Parathyroid adenoma (tissue), 2 donors: ENCODE measurements at regions not wholly inside any gene's neighbourhood (a gene's known extent, or its start where the extent isn't known, plus 50 kb on each side); places are given as distances from the start of the nearest gene placed in this dataset.

Experiments
- H2AFZ ChIP-seq: fragments of 300-600 bp; sonication (generic); one replicate; pipeline ENCODE4 v1.7.0; 2017; ENCODE audit warnings: antibody characterized with exemption, mild to moderate bottlenecking
- H3K27ac ChIP-seq: fragments of 300-600 bp; sonication (generic); one replicate; pipeline ENCODE4 v1.7.0; 2017
- H3K27me3 ChIP-seq: fragments of 300-600 bp; sonication (generic); one replicate; pipeline ENCODE4 v1.7.0; 2017; ENCODE audit warnings: low read length; ENCODE audit not compliant: control insufficient read depth, insufficient read depth
- H3K36me3 ChIP-seq: fragments of 300-600 bp; sonication (generic); one replicate; pipeline ENCODE4 v1.7.0; 2017; ENCODE audit warnings: low read length; ENCODE audit not compliant: control insufficient read depth, insufficient read depth
- H3K4me1 ChIP-seq: fragments of 300-600 bp; sonication (generic); one replicate; pipeline ENCODE4 v1.7.0; 2017; ENCODE audit warnings: control low read depth
- H3K4me2 ChIP-seq: fragments of 300-600 bp; sonication (generic); one replicate; pipeline ENCODE4 v1.7.0; 2017; ENCODE audit warnings: low read length
- H3K4me3 ChIP-seq: fragments of 300-600 bp; sonication (generic); one replicate; pipeline ENCODE4 v1.7.0; 2017; ENCODE audit warnings: low read depth, low read length
- H3K79me2 ChIP-seq: fragments of 300-600 bp; sonication (generic); one replicate; pipeline ENCODE4 v1.7.0; 2017; ENCODE audit warnings: control low read depth
- H3K9ac ChIP-seq: fragments of 300-600 bp; sonication (generic); one replicate; pipeline ENCODE4 v1.7.0; 2017; ENCODE audit warnings: mild to moderate bottlenecking
- H3K9me3 ChIP-seq: fragments of 300-600 bp; sonication (generic); one replicate; pipeline ENCODE4 v1.7.0; 2017; ENCODE audit warnings: low read length; ENCODE audit not compliant: control insufficient read depth
- TF ChIP-seq, protein P1 (sequence below): fragments of 300-600 bp; sonication (generic); IDR thresholded peaks from one replicate; pipeline ENCODE4 v1.7.0; 2017; ENCODE audit warnings: antibody characterized with exemption, mild to moderate bottlenecking
- donor health status: primary hyperparathyroidism.

DNA sequence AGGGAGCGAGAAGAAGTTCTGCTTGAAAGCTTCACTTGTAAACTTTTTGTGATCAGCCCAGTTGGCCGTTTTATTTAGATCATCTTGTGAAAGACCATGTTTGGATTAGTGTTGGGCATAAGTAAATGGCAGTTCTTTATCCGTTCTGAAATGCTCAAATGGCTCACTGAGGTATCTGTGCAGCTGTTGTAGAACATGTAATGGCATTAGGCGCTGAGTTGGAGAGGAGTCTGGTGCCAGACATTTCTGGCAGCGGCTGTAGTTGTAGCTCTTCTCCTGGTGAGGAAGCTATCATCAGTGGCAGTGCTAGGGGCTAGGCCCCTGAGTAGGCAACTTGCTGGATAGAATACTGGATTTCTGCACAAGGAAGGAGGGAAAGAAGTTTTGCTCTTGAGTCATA, 321.6 kb downstream of the LMO4 start:
- Histone ChIP-seq H3K27me3 (no peaks in the 10 kb centered on the region), H3K4me2 (no peak overlapping the region), H3K9me3 (no peaks in the 10 kb centered on the region), H3K9ac (no peak overlapping the region), H2AFZ (no peak overlapping the region), H3K36me3 (no peaks in the 10 kb centered on the region), H3K27ac (no peak overlapping the region), H3K4me1 (no peaks in the 10 kb centered on the region), H3K79me2 (no peaks in the 10 kb centered on the region), H3K4me3 (no peak overlapping the region)
- TF ChIP-seq, protein P1, sequence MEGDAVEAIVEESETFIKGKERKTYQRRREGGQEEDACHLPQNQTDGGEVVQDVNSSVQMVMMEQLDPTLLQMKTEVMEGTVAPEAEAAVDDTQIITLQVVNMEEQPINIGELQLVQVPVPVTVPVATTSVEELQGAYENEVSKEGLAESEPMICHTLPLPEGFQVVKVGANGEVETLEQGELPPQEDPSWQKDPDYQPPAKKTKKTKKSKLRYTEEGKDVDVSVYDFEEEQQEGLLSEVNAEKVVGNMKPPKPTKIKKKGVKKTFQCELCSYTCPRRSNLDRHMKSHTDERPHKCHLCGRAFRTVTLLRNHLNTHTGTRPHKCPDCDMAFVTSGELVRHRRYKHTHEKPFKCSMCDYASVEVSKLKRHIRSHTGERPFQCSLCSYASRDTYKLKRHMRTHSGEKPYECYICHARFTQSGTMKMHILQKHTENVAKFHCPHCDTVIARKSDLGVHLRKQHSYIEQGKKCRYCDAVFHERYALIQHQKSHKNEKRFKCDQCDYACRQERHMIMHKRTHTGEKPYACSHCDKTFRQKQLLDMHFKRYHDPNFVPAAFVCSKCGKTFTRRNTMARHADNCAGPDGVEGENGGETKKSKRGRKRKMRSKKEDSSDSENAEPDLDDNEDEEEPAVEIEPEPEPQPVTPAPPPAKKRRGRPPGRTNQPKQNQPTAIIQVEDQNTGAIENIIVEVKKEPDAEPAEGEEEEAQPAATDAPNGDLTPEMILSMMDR = no peak

DNA sequence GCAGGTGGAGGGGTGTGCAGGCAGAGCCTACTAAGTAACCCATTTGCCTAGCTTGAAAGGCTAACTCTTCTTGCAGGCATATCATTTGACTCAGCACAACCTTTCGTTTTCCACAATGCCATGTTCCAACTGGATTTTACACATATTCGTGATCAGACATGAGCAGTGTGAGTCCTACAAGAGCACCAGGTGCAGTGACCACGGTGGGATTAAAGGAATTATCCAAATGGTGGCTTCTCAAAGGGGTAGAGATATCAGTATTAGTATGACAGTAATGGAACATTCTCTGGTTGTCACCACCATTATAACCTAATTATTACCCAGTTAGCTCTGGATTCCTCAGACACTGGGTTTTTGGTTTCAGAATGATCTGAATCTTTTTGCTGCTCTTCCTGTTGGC, 323.5 kb downstream of the LMO4 start:
- no peak overlapping the region for H3K4me3 ChIP-seq
- H3K79me2 ChIP-seq = no peaks in the 10 kb centered on the region
- no peaks in the 10 kb centered on the region for H3K9me3 ChIP-seq
- no peak overlapping the region for H3K9ac ChIP-seq
- no peaks in the 10 kb centered on the region for H3K36me3 ChIP-seq
- H3K4me1 ChIP-seq = no peaks in the 10 kb centered on the region
- no peak overlapping the region for H2AFZ ChIP-seq
- H3K4me2 ChIP-seq = no peak overlapping the region
- no peaks in the 10 kb centered on the region for H3K27me3 ChIP-seq
- no peak overlapping the region for H3K27ac ChIP-seq
- TF ChIP-seq, protein P1 = no peak

DNA sequence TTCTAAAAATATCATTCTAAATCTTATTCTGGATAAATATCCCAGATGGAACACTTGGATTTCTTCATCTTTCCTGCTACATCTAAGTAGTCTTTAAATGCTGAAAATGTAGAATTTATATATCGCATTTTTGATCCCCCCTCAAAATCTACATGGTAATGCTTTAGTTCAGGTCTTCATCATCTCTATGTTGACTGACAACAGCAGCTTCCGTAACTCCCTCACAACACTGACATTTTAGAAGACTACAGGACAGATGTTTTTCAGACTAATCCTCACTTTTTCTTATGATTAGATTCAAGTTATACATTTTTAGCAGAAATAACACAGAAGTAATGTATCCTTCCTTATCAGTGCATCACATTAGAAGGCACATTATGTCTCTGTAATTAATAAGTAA, 336.5 kb downstream of the LMO4 start:
- Histone ChIP-seq H3K4me1 (no peaks in the 10 kb centered on the region), H3K9ac (no peak overlapping the region), H2AFZ (no peak overlapping the region), H3K27me3 (no peaks in the 10 kb centered on the region), H3K4me2 (no peak overlapping the region), H3K36me3 (no peaks in the 10 kb centered on the region), H3K79me2 (no peaks in the 10 kb centered on the region), H3K4me3 (no peak overlapping the region), H3K27ac (no peak overlapping the region), H3K9me3 (no peaks in the 10 kb centered on the region)
- TF ChIP-seq, protein P1 = no peak

DNA sequence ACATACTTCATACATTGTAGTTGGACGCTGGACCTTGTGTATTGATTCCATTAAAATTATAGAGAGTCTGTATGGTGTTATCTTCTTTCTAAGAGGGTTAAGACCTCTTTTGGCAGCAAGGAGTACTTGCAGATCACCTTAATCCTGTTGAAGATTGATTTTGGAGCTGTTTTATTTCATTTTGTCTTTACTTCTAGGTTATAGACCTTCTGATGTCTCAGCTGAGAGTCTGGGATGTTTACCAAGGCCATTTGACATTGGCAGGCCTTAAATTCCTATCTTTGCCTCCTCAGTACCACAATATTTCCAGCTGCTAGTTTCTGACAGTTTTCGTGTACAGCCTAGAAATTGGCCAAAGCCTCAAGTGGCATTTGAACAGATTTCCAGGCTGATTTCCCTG, 338.0 kb downstream of the LMO4 start:
- TF ChIP-seq, protein P1 = no peak
- H3K27me3 ChIP-seq = no peaks in the 10 kb centered on the region
- no peak overlapping the region for H3K9ac ChIP-seq
- no peaks in the 10 kb centered on the region for H3K36me3 ChIP-seq
- H3K79me2 ChIP-seq = no peaks in the 10 kb centered on the region
- no peaks in the 10 kb centered on the region for H3K9me3 ChIP-seq
- H2AFZ ChIP-seq = no peak overlapping the region
- H3K4me2 ChIP-seq = no peak overlapping the region
- H3K4me3 ChIP-seq = no peak overlapping the region
- H3K27ac ChIP-seq = no peak overlapping the region
- H3K4me1 ChIP-seq = no peaks in the 10 kb centered on the region

DNA sequence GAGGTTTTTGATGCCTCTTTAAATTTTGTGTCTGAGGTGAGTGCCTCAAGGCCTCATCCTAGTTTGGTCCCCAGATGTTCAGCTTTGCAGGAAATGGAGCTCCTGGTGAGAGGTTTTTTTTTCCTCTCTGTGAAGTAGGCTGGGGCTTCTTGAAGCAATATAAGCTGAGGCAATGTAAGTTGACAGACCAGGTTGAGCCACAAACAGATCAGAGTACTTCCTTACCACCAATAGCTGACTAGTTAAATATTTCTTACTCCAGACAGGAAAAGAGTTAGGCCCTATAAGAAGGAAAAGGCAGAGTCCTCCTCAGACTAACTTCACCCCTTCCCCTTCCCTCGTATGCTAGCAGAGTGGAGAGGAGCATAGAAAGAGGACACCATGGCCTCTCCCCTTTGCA, 341.0 kb downstream of the LMO4 start:
- H3K4me2 ChIP-seq = no peak overlapping the region
- no peak overlapping the region for H2AFZ ChIP-seq
- no peaks in the 10 kb centered on the region for H3K9me3 ChIP-seq
- TF ChIP-seq, protein P1 = no peak
- H3K36me3 ChIP-seq = no peaks in the 10 kb centered on the region
- no peak overlapping the region for H3K27ac ChIP-seq
- no peak overlapping the region for H3K9ac ChIP-seq
- no peak overlapping the region for H3K4me3 ChIP-seq
- no peaks in the 10 kb centered on the region for H3K79me2 ChIP-seq
- H3K4me1 ChIP-seq = no peaks in the 10 kb centered on the region
- H3K27me3 ChIP-seq = no peaks in the 10 kb centered on the region
